GM12878 (cell line): ENCODE measurements at regions not wholly inside any gene's neighbourhood (a gene's known extent, or its start where the extent isn't known, plus 50 kb on each side); places are given as distances from the start of the nearest gene placed in this dataset.

Source experiments
- ATAC-seq: fragments of 200-7000 bp; cut with Tn5 transposase; 3 replicates; pipeline ENCODE4 v1.9.1; 2020; ENCODE audit warnings: mild to moderate bottlenecking, moderate library complexity
- BruUV-seq: library from RNA; stranded (reverse); fragments of 400-500 nt; replicated peaks from 2 replicates; lab custom pipeline; 2021; lab: Mats Ljungman, UMichigan
- CTCF ChIA-PET: fragments of 300-600 bp; sonication (Branson Sonifier 250); formaldehyde crosslinking; extraction: SDS; loops from one replicate; lab custom pipeline; 2021; ENCODE audit warnings: inconsistent platforms; lab: Yijun Ruan, JAX
- POLR2A ChIA-PET: fragments of 350-600 bp; formaldehyde crosslinking; extraction: SDS; loops from one replicate; lab custom pipeline; 2021; ENCODE audit warnings: inconsistent platforms; lab: Charles Lee
- RAD21 ChIA-PET: fragments of 300-600 bp; sonication (Branson Sonifier 250); formaldehyde crosslinking; loops from one replicate; lab custom pipeline; 2023; ENCODE audit warnings: antibody characterized with exemption; ENCODE audit not compliant: unreplicated experiment; lab: Charles Lee
- SMC1A ChIA-PET: fragments of 300-600 bp; sonication (Branson Sonifier 250); formaldehyde crosslinking; loops from one replicate; lab custom pipeline; 2023; ENCODE audit not compliant: unreplicated experiment, uncharacterized antibody; lab: Charles Lee
- DNase-seq: peaks from one replicate; pipeline ENCODE4 v3.0.0-alpha.2; 2011; ENCODE audit warnings: low read depth, low spot score
- FAIRE-seq: peaks from 3 replicates; lab custom pipeline; 2011; peaks lifted over from hg19 to GRCh38; lab: Jason Lieb, UNC
- H2AFZ ChIP-seq: 2 replicates; pipeline ENCODE4 v1.6.0; 2011; ENCODE audit warnings: low read depth, low read length, control low read depth; ENCODE audit not compliant: control insufficient read depth
- H3K27ac ChIP-seq: 2 replicates; pipeline ENCODE4 v1.5.1; 2011; ENCODE audit warnings: control low read depth; ENCODE audit not compliant: control insufficient read depth, insufficient read depth
- H3K27me3 ChIP-seq, 2 experiments: replicated peaks in 1 of 2; 2 replicates each; pipeline versions ENCODE4 v1.6.0 to v1.6.1; 2011; ENCODE audit warnings: low read length in 1 of 2; ENCODE audit not compliant: control insufficient read depth in 2 of 2, insufficient read depth in 2 of 2
- H3K36me3 ChIP-seq, 2 experiments: 2 replicates each; pipeline ENCODE4 v1.5.1; 2011; ENCODE audit warnings: low read length in 1 of 2; ENCODE audit not compliant: control insufficient read depth in 2 of 2, insufficient read depth in 2 of 2
- H3K4me1 ChIP-seq: 2 replicates; pipeline ENCODE4 v1.6.1; 2011; ENCODE audit warnings: mild to moderate bottlenecking, low read length, moderate library complexity, mixed read lengths; ENCODE audit not compliant: control insufficient read depth, insufficient read depth
- H3K4me2 ChIP-seq: 2 replicates; pipeline ENCODE4 v1.6.0; 2011; ENCODE audit warnings: control low read depth; ENCODE audit not compliant: control insufficient read depth, insufficient read depth
- H3K4me3 ChIP-seq: fragments of 200-600 bp; sonication (generic); 2 replicates; pipeline ENCODE4 v1.5.1; 2016
- H3K79me2 ChIP-seq: 2 replicates; pipeline ENCODE4 v1.6.0; 2011; ENCODE audit warnings: low read length; ENCODE audit not compliant: control insufficient read depth, insufficient read depth
- H3K9ac ChIP-seq: 2 replicates; pipeline ENCODE4 v1.8.0; 2011; ENCODE audit warnings: low read length, control low read depth, mixed read lengths; ENCODE audit not compliant: control insufficient read depth, insufficient read depth
- H3K9me3 ChIP-seq: replicated peaks from 3 replicates; pipeline ENCODE4 v1.5.1; 2011; ENCODE audit warnings: mild to moderate bottlenecking, low read length; ENCODE audit not compliant: control insufficient read depth, insufficient read depth
- H4K20me1 ChIP-seq: 2 replicates; pipeline ENCODE4 v1.6.0; 2011; ENCODE audit not compliant: control insufficient read depth, insufficient read depth
- ATF7 ChIP-seq: fragments of 450-650 bp; IDR thresholded peaks from 2 replicates; pipeline ENCODE4 v1.6.1; 2016; ENCODE audit warnings: low read depth, mild to moderate bottlenecking
- BCLAF1 ChIP-seq: fragments of 450-650 bp; IDR thresholded peaks from 2 replicates; pipeline ENCODE4 v1.6.1; 2017; ENCODE audit warnings: antibody characterized with exemption, mild to moderate bottlenecking, moderate library complexity
- CBX3 ChIP-seq: fragments of 200-600 bp; sonication (generic); IDR thresholded peaks from 2 replicates; pipeline ENCODE4 v1.6.1; 2016; ENCODE audit warnings: low read depth, borderline replicate concordance
- IKZF1 ChIP-seq: fragments of 450-650 bp; conservative IDR thresholded peaks from 2 replicates; pipeline ENCODE4 v1.6.1; 2017; ENCODE audit warnings: antibody characterized with exemption, mild to moderate bottlenecking
- JUNB ChIP-seq: IDR thresholded peaks from 2 replicates; pipeline ENCODE4 v1.6.1; 2016; ENCODE audit warnings: antibody characterized with exemption, mild to moderate bottlenecking
- MXI1 ChIP-seq: fragments of 150-350 bp; IDR thresholded peaks from 2 replicates; pipeline ENCODE4 v1.6.1; 2011; ENCODE audit warnings: low read depth, mild to moderate bottlenecking, inconsistent platforms, low read length, improper control_type of control experiment
- NFIC ChIP-seq: IDR thresholded peaks from 2 replicates; pipeline ENCODE4 v1.6.1; 2012; ENCODE audit warnings: low read depth, mild to moderate bottlenecking, inconsistent platforms, low read length, moderate library complexity
- NFYA ChIP-seq: IDR thresholded peaks from 2 replicates; pipeline ENCODE4 v1.6.1; 2011; ENCODE audit warnings: low read depth, mild to moderate bottlenecking, low read length, improper control_type of control experiment, borderline replicate concordance
- PAX5 ChIP-seq: IDR thresholded peaks from 2 replicates; pipeline ENCODE4 v1.6.1; 2011; ENCODE audit warnings: low read depth, low read length, borderline replicate concordance
- RCOR1 ChIP-seq: conservative IDR thresholded peaks from 2 replicates; pipeline ENCODE4 v1.6.1; 2012; ENCODE audit warnings: low read depth, low read length, improper control_type of control experiment
- RUNX3 ChIP-seq: IDR thresholded peaks from 2 replicates; pipeline ENCODE4 v1.6.1; 2012; ENCODE audit warnings: low read length, inconsistent platforms
- ZNF217 ChIP-seq: fragments of 450-650 bp; IDR thresholded peaks from 2 replicates; pipeline ENCODE4 v1.6.1; 2017; ENCODE audit warnings: antibody characterized with exemption, mild to moderate bottlenecking
- WGBS: methylation state at CpG from one replicate; pipeline ENCODE4 v1.1.6; 2016; ENCODE audit warnings: low lambda C conversion rate; ENCODE audit not compliant: insufficient replicate concordance, insufficient coverage; ENCODE audit errors: missing lambda C conversion rate; 5-methylcytosine and 5-hydroxymethylcytosine counted together
- in situ Hi-C: fragments of 300-500 bp; cut with MboI; formaldehyde crosslinking; loops from 9 replicates; pipeline ENCODE4 v1.14.3; 2018; ENCODE audit warnings: mixed read lengths
- intact Hi-C: fragments of 100-400 bp; cut with micrococcal nuclease; formaldehyde crosslinking; loops from one replicate; pipeline ENCODE4 v1.14.2; 2022; ENCODE audit not compliant: unreplicated experiment

DNA sequence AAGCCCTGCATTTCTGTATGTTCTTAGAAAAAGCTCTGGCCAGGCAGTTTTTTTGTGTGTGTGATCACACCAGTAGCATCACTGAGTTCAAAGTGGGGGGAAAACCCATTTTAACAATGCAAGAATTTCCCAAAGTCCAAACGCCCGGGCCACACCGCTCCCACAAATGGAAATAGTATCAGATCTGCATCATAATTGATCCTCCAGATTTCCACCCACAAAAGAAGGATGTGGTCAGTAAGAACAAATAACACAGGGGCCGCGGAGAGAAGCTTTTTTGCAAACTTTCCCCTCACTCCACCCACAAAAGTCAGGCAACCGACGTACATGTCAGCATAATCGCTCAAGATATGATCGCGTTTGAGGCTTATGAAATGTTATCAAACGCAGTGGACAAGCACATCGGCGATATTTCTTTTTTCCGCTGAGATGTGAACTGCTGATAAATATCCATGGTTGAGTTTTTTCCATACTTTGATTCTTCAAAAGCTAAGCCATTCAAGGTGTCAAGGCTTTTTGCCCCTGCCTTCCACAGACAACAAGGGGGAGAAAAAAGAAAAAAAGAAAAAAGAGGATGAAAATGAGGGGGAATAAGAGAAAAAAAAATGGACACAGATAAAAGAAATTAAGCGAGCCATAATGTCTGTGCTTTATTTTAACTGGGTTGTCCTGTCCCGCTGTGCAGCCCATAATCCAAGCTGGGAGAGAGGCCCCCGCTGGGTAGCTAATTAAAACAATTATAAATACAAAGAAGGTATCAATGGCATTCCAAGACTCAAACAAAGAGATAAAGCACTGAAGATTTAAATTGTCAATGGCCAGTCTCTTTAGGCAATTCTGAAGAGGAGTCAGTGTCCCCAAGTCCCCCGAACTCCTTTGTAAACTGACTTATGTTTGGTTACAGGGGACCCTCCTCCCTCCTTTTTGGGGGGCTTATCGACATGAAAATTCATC lies 143.5 kb downstream of the ZFP64 start:
- no peak overlapping the region for H3K4me3 ChIP-seq
- DNase-seq (no peak), ATAC-seq (peak; percentile 52), FAIRE-seq (no peak)
- ChIA-PET SMC1A (no interaction called here), RAD21 (no interaction called here), CTCF (no interaction called here), POLR2A (interaction anchor here (0.5 kb wide), 1 partner anchor 16 kb away, joined by 4 read pairs; no protein-coding TSS in a partner anchor)
- WGBS = 9% methylated on average over 19 of the region's 19 CpGs
- no peaks in the 10 kb centered on the region for H3K9me3 ChIP-seq
- H3K9ac ChIP-seq = no peak overlapping the region
- H3K4me1 ChIP-seq = no peaks in the 10 kb centered on the region
- H3K27ac ChIP-seq = no peak overlapping the region
- no peaks in the 10 kb centered on the region for H3K79me2 ChIP-seq
- H3K27me3 ChIP-seq = no peaks in the 10 kb centered on the region
- no peaks in the 10 kb centered on the region for H3K36me3 ChIP-seq
- H2AFZ ChIP-seq = no peak overlapping the region
- in situ Hi-C loops (no loop called here), intact Hi-C loops (no loop called here)
- no peaks in the 10 kb centered on the region for H4K20me1 ChIP-seq
- no peak overlapping the region for H3K4me2 ChIP-seq
- TF ChIP-seq IKZF1 = peak; percentile 14; the same call in 1 of the 2 replicates
- TF ChIP-seq RCOR1 = no peak
- no peak for TF ChIP-seq JUNB
- TF ChIP-seq CBX3 = no peak
- peak; percentile 49 for TF ChIP-seq RUNX3
- no peak for TF ChIP-seq NFIC
- BruUV-seq = no TSS peak

GRCh38 chr20:52041966-52042365 lies 149.6 kb downstream of the ZFP64 start:
- ATAC-seq = no peak
- in situ Hi-C loops (no loop called here), intact Hi-C loops (no loop called here)
- H3K9ac ChIP-seq = no peak overlapping the region
- ChIA-PET RAD21 (no interaction called here), POLR2A (no interaction called here), SMC1A (no interaction called here), CTCF (no interaction called here)
- H3K4me3 ChIP-seq = no peak overlapping the region
- no peaks in the 10 kb centered on the region for H4K20me1 ChIP-seq
- H3K79me2 ChIP-seq = no peaks in the 10 kb centered on the region
- 51% methylated on average over 6 of the region's 6 CpGs for WGBS
- no peak overlapping the region for H3K4me2 ChIP-seq
- no peak overlapping the region for H2AFZ ChIP-seq
- no peak for TF ChIP-seq ZNF217
- no peak for TF ChIP-seq MXI1
- no peak for TF ChIP-seq CBX3
- no peak for TF ChIP-seq NFYA
- TF ChIP-seq BCLAF1 = no peak
- TF ChIP-seq ATF7 = no peak
- no peak for TF ChIP-seq PAX5
- H3K4me1 ChIP-seq = no peaks in the 10 kb centered on the region
- no peak for FAIRE-seq
- BruUV-seq = no TSS peak
- H3K9me3 ChIP-seq = no peaks in the 10 kb centered on the region
- no peaks in the 10 kb centered on the region for H3K36me3 ChIP-seq
- no peaks in the 10 kb centered on the region for H3K27me3 ChIP-seq
- H3K27ac ChIP-seq = no peak overlapping the region
- DNase-seq = no peak
